Endothelial cell of umbilical vein (primary cell): ENCODE measurements at regions not wholly inside any gene's neighbourhood (a gene's known extent, or its start where the extent isn't known, plus 50 kb on each side); places are given as distances from the start of the nearest gene placed in this dataset.

Experiments used
- BruUV-seq: library from RNA; stranded (reverse); fragments of 400-500 nt; replicated peaks from 2 replicates; lab custom pipeline; 2021; lab: Mats Ljungman, UMichigan
- CTCF ChIA-PET: fragments of 300-600, 350-600 bp; sonication (Branson Sonifier 250); formaldehyde crosslinking; loops from one replicate; lab custom pipeline; 2021; ENCODE audit warnings: antibody characterized with exemption, inconsistent platforms; lab: Charles Lee
- POLR2A ChIA-PET: fragments of 300-600, 350-600 bp; sonication (Branson Sonifier 250); formaldehyde crosslinking; loops from one replicate; lab custom pipeline; 2021; ENCODE audit warnings: antibody characterized with exemption, inconsistent platforms; lab: Charles Lee
- DNase-seq: peaks from one replicate; pipeline ENCODE4 v3.0.0-alpha.2; 2011; ENCODE audit warnings: low read depth, low spot score
- FAIRE-seq: peaks from 2 replicates; lab custom pipeline; 2011; peaks lifted over from hg19 to GRCh38; lab: Jason Lieb, UNC
- H2AFZ ChIP-seq: 2 replicates; pipeline ENCODE4 v1.6.0; 2012; ENCODE audit warnings: low read depth, low read length, control low read depth, inconsistent platforms
- H3K27ac ChIP-seq: 2 replicates; pipeline ENCODE4 v1.5.1; 2011; ENCODE audit warnings: low read depth, mild to moderate bottlenecking, control low read depth, low read length, moderate library complexity; ENCODE audit not compliant: insufficient read depth
- H3K27me3 ChIP-seq, 2 experiments: 2 replicates each; pipeline versions ENCODE4 v1.6.0 to v1.6.1; 2011; ENCODE audit warnings: low read length in 2 of 2, mixed read lengths in 1 of 2; ENCODE audit not compliant: control insufficient read depth in 2 of 2, insufficient read depth in 2 of 2
- H3K36me3 ChIP-seq, 2 experiments: 2 replicates in 1 of 2; 3 replicates in 1 of 2; pipeline ENCODE4 v1.5.1; 2011; ENCODE audit warnings: low read length in 2 of 2, mild to moderate bottlenecking in 1 of 2, moderate library complexity in 1 of 2; ENCODE audit not compliant: control insufficient read depth in 2 of 2, insufficient read depth in 2 of 2; ENCODE audit errors: extremely low read depth in 1 of 2
- H3K4me1 ChIP-seq: 3 replicates; pipeline ENCODE4 v1.5.1; 2011; ENCODE audit warnings: mild to moderate bottlenecking, low read length; ENCODE audit not compliant: control insufficient read depth, insufficient read depth; ENCODE audit errors: extremely low read depth
- H3K4me2 ChIP-seq: 2 replicates; pipeline ENCODE4 v1.6.1; 2011; ENCODE audit warnings: low read length, control low read depth, mixed read lengths; ENCODE audit not compliant: insufficient read depth
- H3K4me3 ChIP-seq, 3 experiments: fragments of 200-600 bp in 1 of 3; sonication (generic), shearing (Covaris generic) in 1 of 3; replicated peaks in 1 of 3; 2 replicates each; pipeline ENCODE4 v1.5.1; 2011 to 2016; ENCODE audit warnings: control low read depth in 3 of 3, low read length in 3 of 3, mild to moderate bottlenecking in 2 of 3, inconsistent platforms in 1 of 3, low read depth in 1 of 3, moderate library complexity in 1 of 3; ENCODE audit not compliant: insufficient read depth in 1 of 3
- H3K79me2 ChIP-seq: 2 replicates; pipeline ENCODE4 v1.6.0; 2012; ENCODE audit warnings: low read length, inconsistent platforms; ENCODE audit not compliant: control insufficient read depth, insufficient read depth
- H3K9ac ChIP-seq: replicated peaks from 2 replicates; pipeline ENCODE3; 2011; ENCODE audit warnings: low read length, control low read depth; ENCODE audit not compliant: insufficient read depth; ENCODE audit errors: extremely low read depth
- H3K9me1 ChIP-seq: replicated peaks from 3 replicates; pipeline ENCODE4 v1.6.0; 2011; ENCODE audit warnings: mild to moderate bottlenecking, low read length; ENCODE audit not compliant: control insufficient read depth, insufficient read depth; ENCODE audit errors: extremely low read depth
- H3K9me3 ChIP-seq: replicated peaks from 2 replicates; pipeline ENCODE4 v1.5.1; 2012; ENCODE audit warnings: low read length, inconsistent platforms; ENCODE audit not compliant: control insufficient read depth, insufficient read depth
- H4K20me1 ChIP-seq: replicated peaks from 2 replicates; pipeline ENCODE3; 2011; ENCODE audit warnings: mild to moderate bottlenecking, low read length; ENCODE audit not compliant: control insufficient read depth, insufficient read depth; ENCODE audit errors: extremely low read depth
- CTCF ChIP-seq, 2 donors: IDR thresholded peaks; 1 replicate in 1 of 2; 2 replicates in 1 of 2; pipeline ENCODE4 v1.5.1; 2011; ENCODE audit warnings: low read length in 2 of 2, mild to moderate bottlenecking in 2 of 2, moderate library complexity in 2 of 2, control low read depth in 1 of 2, inconsistent platforms in 1 of 2, low read depth in 1 of 2; ENCODE audit not compliant: insufficient read depth in 1 of 2; ENCODE audit errors: extremely low read depth in 1 of 2
- EZH2 ChIP-seq: IDR thresholded peaks from 2 replicates; pipeline ENCODE4 v1.6.1; 2012; ENCODE audit warnings: borderline replicate concordance, low read depth, mild to moderate bottlenecking, moderate library complexity, low read length, inconsistent platforms; ENCODE audit not compliant: severe bottlenecking
- FOS ChIP-seq: IDR thresholded peaks from 2 replicates; pipeline ENCODE4 v1.6.1; 2011; ENCODE audit warnings: mild to moderate bottlenecking, low read length, moderate library complexity, borderline replicate concordance; ENCODE audit not compliant: insufficient read depth
- GATA2 ChIP-seq: IDR thresholded peaks from 2 replicates; pipeline ENCODE4 v1.7.0; 2011; ENCODE audit warnings: low read depth, mild to moderate bottlenecking, moderate library complexity, mixed read lengths, low read length; ENCODE audit not compliant: insufficient read length, insufficient read depth
- JUN ChIP-seq: IDR thresholded peaks from 2 replicates; pipeline ENCODE4 v1.6.1; 2011; ENCODE audit warnings: borderline replicate concordance, low read depth; ENCODE audit not compliant: insufficient read length, insufficient read depth
- MAX ChIP-seq: IDR thresholded peaks from 2 replicates; pipeline ENCODE4 v1.6.1; 2011; ENCODE audit not compliant: insufficient read depth, insufficient read length
- MYC ChIP-seq: IDR thresholded peaks from one replicate; pipeline ENCODE4 v1.6.1; 2011; ENCODE audit warnings: mild to moderate bottlenecking, low read depth, low read length
- POLR2A ChIP-seq: IDR thresholded peaks from 2 replicates; pipeline ENCODE4 v1.6.1; 2012; ENCODE audit warnings: low read depth, mild to moderate bottlenecking, control low read depth, low read length
- POLR2AphosphoS5 ChIP-seq: IDR thresholded peaks from 2 replicates; pipeline ENCODE4 v1.6.1; 2012; ENCODE audit warnings: low read depth, mild to moderate bottlenecking, control low read depth, low read length, moderate library complexity; ENCODE audit not compliant: insufficient read depth
- dilution Hi-C: fragments of 300-500 bp; cut with MboI; formaldehyde crosslinking; loops from one replicate; pipeline ENCODE4 v1.15.0; 2019; ENCODE audit warnings: low sequenced_read_pairs; ENCODE audit not compliant: extremely low pct_ligation_motif_present
- intact Hi-C: fragments of 100-400 bp; cut with micrococcal nuclease; formaldehyde crosslinking; loops from one replicate; pipeline ENCODE4 v1.10.0; 2022

GRCh38 chr20:21944227-21944626 lies 238.8 kb downstream of the PAX1 start:
- ChIA-PET CTCF (no interaction called here), POLR2A (no interaction called here)
- Histone ChIP-seq H3K27ac (no peak overlapping the region), H3K27me3 (no peaks in the 10 kb centered on the region), H3K4me2 (no peak overlapping the region), H3K4me1 (no peaks in the 10 kb centered on the region), H3K9ac (no peak overlapping the region), H3K4me3 (no peak overlapping the region), H3K9me3 (peaks cover 3% of the 10 kb centered on the region), H2AFZ (no peak overlapping the region), H3K36me3 (no peaks in the 10 kb centered on the region), H3K9me1 (no peaks in the 10 kb centered on the region), H3K79me2 (no peaks in the 10 kb centered on the region), H4K20me1 (no peaks in the 10 kb centered on the region)
- TF ChIP-seq JUN, result no peak
- no peak for TF ChIP-seq CTCF (IDR thresholded peaks at IDR 0.05; ENCODE audit: extremely low read depth in 1 of 2, insufficient read depth in 1 of 2, low read depth in 1 of 2, low read length in 2 of 2)
- TF ChIP-seq FOS, result no peak
- no peak for TF ChIP-seq EZH2
- TF ChIP-seq POLR2AphosphoS5, result no peak
- TF ChIP-seq MAX, result no peak
- no peak for TF ChIP-seq GATA2
- no peak for TF ChIP-seq MYC
- TF ChIP-seq POLR2A, result no peak
- BruUV-seq, result no TSS peak
- intact Hi-C loops (no loop called here), dilution Hi-C loops (no loop called here)
- no peak for DNase-seq
- no peak for FAIRE-seq
